ENCODE measurements at regions not wholly inside any gene's neighbourhood (a gene's known extent, or its start where the extent isn't known, plus 50 kb on each side); places are given as distances from the start of the nearest gene placed in this dataset.

DNA sequence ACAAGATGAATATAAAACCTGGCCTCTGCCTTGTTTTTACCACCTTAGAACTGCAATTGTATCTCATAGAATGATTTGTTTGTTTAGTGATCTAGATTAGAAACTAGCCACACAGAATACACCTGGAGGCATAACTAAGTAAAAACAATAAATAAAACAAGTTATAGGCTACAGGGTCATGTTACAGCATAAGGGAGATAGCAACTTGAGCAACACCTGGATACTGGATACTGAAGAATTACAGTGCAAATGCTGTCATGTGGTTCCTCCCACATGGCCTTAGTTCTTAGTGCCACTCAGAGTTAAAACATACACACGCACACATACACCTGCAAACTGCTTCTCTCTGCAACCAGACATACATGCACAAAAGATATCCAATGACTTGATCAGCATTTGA, 563.4 kb upstream of the DPPA4 start:
- TF ChIP-seq, protein P1, sequence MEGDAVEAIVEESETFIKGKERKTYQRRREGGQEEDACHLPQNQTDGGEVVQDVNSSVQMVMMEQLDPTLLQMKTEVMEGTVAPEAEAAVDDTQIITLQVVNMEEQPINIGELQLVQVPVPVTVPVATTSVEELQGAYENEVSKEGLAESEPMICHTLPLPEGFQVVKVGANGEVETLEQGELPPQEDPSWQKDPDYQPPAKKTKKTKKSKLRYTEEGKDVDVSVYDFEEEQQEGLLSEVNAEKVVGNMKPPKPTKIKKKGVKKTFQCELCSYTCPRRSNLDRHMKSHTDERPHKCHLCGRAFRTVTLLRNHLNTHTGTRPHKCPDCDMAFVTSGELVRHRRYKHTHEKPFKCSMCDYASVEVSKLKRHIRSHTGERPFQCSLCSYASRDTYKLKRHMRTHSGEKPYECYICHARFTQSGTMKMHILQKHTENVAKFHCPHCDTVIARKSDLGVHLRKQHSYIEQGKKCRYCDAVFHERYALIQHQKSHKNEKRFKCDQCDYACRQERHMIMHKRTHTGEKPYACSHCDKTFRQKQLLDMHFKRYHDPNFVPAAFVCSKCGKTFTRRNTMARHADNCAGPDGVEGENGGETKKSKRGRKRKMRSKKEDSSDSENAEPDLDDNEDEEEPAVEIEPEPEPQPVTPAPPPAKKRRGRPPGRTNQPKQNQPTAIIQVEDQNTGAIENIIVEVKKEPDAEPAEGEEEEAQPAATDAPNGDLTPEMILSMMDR (conservative IDR thresholded peaks at IDR 0.05; ENCODE audit: low read depth, low read length) = no peak
- TF ChIP-seq EZH2 (IDR thresholded peaks at IDR 0.05; ENCODE audit: low read length, unreplicated experiment) = no peak

Data from PC-3 (cell line).